ENCODE measurements at regions not wholly inside any gene's neighbourhood (a gene's known extent, or its start where the extent isn't known, plus 50 kb on each side); places are given as distances from the start of the nearest gene placed in this dataset.

DNA sequence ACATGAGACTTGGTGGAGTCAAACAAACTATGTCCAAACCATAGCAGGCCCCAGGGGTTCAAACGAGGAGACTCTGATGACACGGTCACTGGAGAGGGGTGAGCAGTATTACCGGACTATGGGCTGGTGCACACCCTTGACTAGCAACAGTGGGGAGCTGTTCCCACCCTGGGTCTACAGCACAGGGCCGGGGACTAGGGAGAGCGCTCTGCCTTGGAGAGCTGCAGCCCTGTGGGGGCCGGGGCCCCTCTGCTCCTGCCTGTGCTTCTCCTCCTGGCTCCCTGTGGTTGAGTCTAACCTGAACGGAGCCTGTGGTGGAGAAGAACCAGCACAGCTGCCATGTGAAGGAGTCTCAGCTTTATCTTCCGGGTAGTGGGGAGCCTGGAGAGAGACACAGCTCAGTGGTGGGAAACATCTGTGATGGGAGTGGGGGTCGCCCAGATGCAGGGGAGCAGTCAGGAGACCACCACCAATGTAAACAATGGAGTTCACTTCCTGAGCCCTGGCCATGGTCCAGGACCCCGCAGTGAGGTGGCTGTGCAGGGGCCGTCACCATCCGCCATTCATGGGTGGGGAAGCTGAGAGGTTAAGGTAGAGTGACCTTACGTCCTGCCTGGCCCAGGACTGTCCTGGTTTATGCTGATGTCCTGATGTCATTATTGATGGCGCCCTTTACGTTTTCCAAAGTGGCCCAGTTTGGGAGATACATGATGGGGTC, 195.7 kb upstream of the TWIST2 start:
- 71% methylated on average over 11 of the region's 15 CpGs for WGBS (ENCODE audit: low lambda C conversion rate)
- ChIA-PET CTCF (no interaction called here), POLR2A (no interaction called here)
- Histone ChIP-seq H3K27ac (ENCODE audit: low read depth in 2 of 2, low read length in 1 of 2) (no peak overlapping the region), H2AFZ (ENCODE audit: low read depth) (no peak overlapping the region), H3K27me3 (ENCODE audit: insufficient read depth) (no peaks in the 10 kb centered on the region), H3K4me1 (ENCODE audit: control insufficient read depth in 1 of 2, insufficient read depth in 2 of 2, low read depth in 1 of 2, low read length in 1 of 2) (peaks cover 0 to 4% of the 10 kb centered on the region in 2 experiments; a peak in 1 of 4 replicates), H3K9me3 (no peaks in the 10 kb centered on the region), H3K9ac (no peak overlapping the region), H3K4me3 (ENCODE audit: low read depth in 2 of 2, low read length in 1 of 2) (no peak overlapping the region), H3K36me3 (replicated peaks in 1 of 2; ENCODE audit: control insufficient read depth in 1 of 2, insufficient read depth in 2 of 2, low read length in 1 of 2) (no peaks in the 10 kb centered on the region), H4K20me1 (ENCODE audit: insufficient read depth) (no peaks in the 10 kb centered on the region), H3F3A (replicated peaks; ENCODE audit: insufficient read depth) (no peaks in the 10 kb centered on the region), H3K79me2 (ENCODE audit: insufficient read depth) (no peaks in the 10 kb centered on the region), H3K9me2 (no peaks in the 10 kb centered on the region), H3K4me2 (no peak overlapping the region)
- TF ChIP-seq, protein P1, sequence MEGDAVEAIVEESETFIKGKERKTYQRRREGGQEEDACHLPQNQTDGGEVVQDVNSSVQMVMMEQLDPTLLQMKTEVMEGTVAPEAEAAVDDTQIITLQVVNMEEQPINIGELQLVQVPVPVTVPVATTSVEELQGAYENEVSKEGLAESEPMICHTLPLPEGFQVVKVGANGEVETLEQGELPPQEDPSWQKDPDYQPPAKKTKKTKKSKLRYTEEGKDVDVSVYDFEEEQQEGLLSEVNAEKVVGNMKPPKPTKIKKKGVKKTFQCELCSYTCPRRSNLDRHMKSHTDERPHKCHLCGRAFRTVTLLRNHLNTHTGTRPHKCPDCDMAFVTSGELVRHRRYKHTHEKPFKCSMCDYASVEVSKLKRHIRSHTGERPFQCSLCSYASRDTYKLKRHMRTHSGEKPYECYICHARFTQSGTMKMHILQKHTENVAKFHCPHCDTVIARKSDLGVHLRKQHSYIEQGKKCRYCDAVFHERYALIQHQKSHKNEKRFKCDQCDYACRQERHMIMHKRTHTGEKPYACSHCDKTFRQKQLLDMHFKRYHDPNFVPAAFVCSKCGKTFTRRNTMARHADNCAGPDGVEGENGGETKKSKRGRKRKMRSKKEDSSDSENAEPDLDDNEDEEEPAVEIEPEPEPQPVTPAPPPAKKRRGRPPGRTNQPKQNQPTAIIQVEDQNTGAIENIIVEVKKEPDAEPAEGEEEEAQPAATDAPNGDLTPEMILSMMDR (IDR thresholded peaks at IDR 0.05) = no peak
- TF ChIP-seq RCOR1 (IDR thresholded peaks at IDR 0.05; ENCODE audit: low read length) = no peak
- TF ChIP-seq ELF1 (IDR thresholded peaks at IDR 0.05) = no peak
- TF ChIP-seq, protein P2, sequence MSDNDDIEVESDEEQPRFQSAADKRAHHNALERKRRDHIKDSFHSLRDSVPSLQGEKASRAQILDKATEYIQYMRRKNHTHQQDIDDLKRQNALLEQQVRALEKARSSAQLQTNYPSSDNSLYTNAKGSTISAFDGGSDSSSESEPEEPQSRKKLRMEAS (IDR thresholded peaks at IDR 0.05; ENCODE audit: low read depth) = no peak
- TF ChIP-seq TEAD4 (IDR thresholded peaks at IDR 0.05; ENCODE audit: borderline replicate concordance, insufficient read depth) = no peak
- no peak for TF ChIP-seq RXRA (IDR thresholded peaks at IDR 0.05; ENCODE audit: borderline replicate concordance, low read depth)
- TF ChIP-seq SMC3 (IDR thresholded peaks at IDR 0.05; ENCODE audit: low read depth, low read length) = no peak
- TF ChIP-seq, protein P3, sequence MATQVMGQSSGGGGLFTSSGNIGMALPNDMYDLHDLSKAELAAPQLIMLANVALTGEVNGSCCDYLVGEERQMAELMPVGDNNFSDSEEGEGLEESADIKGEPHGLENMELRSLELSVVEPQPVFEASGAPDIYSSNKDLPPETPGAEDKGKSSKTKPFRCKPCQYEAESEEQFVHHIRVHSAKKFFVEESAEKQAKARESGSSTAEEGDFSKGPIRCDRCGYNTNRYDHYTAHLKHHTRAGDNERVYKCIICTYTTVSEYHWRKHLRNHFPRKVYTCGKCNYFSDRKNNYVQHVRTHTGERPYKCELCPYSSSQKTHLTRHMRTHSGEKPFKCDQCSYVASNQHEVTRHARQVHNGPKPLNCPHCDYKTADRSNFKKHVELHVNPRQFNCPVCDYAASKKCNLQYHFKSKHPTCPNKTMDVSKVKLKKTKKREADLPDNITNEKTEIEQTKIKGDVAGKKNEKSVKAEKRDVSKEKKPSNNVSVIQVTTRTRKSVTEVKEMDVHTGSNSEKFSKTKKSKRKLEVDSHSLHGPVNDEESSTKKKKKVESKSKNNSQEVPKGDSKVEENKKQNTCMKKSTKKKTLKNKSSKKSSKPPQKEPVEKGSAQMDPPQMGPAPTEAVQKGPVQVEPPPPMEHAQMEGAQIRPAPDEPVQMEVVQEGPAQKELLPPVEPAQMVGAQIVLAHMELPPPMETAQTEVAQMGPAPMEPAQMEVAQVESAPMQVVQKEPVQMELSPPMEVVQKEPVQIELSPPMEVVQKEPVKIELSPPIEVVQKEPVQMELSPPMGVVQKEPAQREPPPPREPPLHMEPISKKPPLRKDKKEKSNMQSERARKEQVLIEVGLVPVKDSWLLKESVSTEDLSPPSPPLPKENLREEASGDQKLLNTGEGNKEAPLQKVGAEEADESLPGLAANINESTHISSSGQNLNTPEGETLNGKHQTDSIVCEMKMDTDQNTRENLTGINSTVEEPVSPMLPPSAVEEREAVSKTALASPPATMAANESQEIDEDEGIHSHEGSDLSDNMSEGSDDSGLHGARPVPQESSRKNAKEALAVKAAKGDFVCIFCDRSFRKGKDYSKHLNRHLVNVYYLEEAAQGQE (IDR thresholded peaks at IDR 0.05; ENCODE audit: low read depth, low read length) = no peak
- no peak for TF ChIP-seq NRF1 (IDR thresholded peaks at IDR 0.05; ENCODE audit: low read depth, low read length)
- no peak for TF ChIP-seq EP300 (IDR thresholded peaks at IDR 0.05; ENCODE audit: borderline replicate concordance in 1 of 2, low read depth in 1 of 2, low read length in 1 of 2)
- no peak for TF ChIP-seq JUND (IDR thresholded peaks at IDR 0.05)
- no peak for TF ChIP-seq EZH2phosphoT487 (IDR thresholded peaks at IDR 0.05; ENCODE audit: borderline replicate concordance, low read depth)
- TF ChIP-seq RFX5 (IDR thresholded peaks at IDR 0.05; ENCODE audit: low read length) = no peak
- DNase-seq = no peak

All from SK-N-SH (cell line).